H9 (cell line): ENCODE measurements at regions not wholly inside any gene's neighbourhood (a gene's known extent, or its start where the extent isn't known, plus 50 kb on each side); places are given as distances from the start of the nearest gene placed in this dataset.

Source experiments
- DNase-seq: peaks from one replicate; pipeline ENCODE4 v3.0.0-alpha.2; 2017
- H2AFZ ChIP-seq: one replicate; pipeline ENCODE4 v1.6.1; 2013; ENCODE audit warnings: mild to moderate bottlenecking, low read length, control low read depth, moderate library complexity
- H2AK5ac ChIP-seq: 2 replicates; pipeline ENCODE4 v1.6.1; 2013; ENCODE audit warnings: low read length, control low read depth, mixed read lengths; ENCODE audit not compliant: insufficient read length
- H2BK120ac ChIP-seq: one replicate; pipeline ENCODE4 v1.6.1; 2013; ENCODE audit warnings: low read depth, mild to moderate bottlenecking, low read length, control low read depth, inconsistent platforms; ENCODE audit not compliant: poor library complexity, severe bottlenecking
- H2BK12ac ChIP-seq: 2 replicates; pipeline ENCODE4 v1.6.1; 2013; ENCODE audit warnings: low read length, control low read depth, mixed read lengths, low read depth; ENCODE audit not compliant: insufficient read length
- H2BK15ac ChIP-seq: 2 replicates; pipeline ENCODE4 v1.6.1; 2013; ENCODE audit warnings: low read depth, low read length, control low read depth
- H2BK20ac ChIP-seq: one replicate; pipeline ENCODE4 v1.6.1; 2013; ENCODE audit warnings: low read depth, mild to moderate bottlenecking, low read length, control low read depth, inconsistent platforms; ENCODE audit not compliant: poor library complexity, severe bottlenecking
- H2BK5ac ChIP-seq: 2 replicates; pipeline ENCODE4 v1.6.1; 2013; ENCODE audit warnings: low read length, control low read depth, mixed read lengths; ENCODE audit not compliant: insufficient read length
- H3K14ac ChIP-seq: 2 replicates; pipeline ENCODE4 v1.6.1; 2013; ENCODE audit warnings: low read length, control low read depth; ENCODE audit not compliant: insufficient read depth
- H3K18ac ChIP-seq: 2 replicates; pipeline ENCODE4 v1.6.1; 2013; ENCODE audit warnings: low read depth, mild to moderate bottlenecking, mixed read lengths, low read length, control low read depth; ENCODE audit not compliant: insufficient read length
- H3K23ac ChIP-seq: 2 replicates; pipeline ENCODE4 v1.6.1; 2013; ENCODE audit warnings: low read length, control low read depth, mixed read lengths, low read depth; ENCODE audit not compliant: insufficient read length
- H3K23me2 ChIP-seq: 2 replicates; pipeline ENCODE4 v1.6.1; 2013; ENCODE audit warnings: low read depth, mild to moderate bottlenecking, mixed read lengths, low read length, control low read depth; ENCODE audit not compliant: insufficient read length, poor library complexity, severe bottlenecking
- H3K27ac ChIP-seq: 2 replicates; pipeline ENCODE4 v1.5.1; 2013; ENCODE audit warnings: low read length, control low read depth, mixed read lengths, low read depth; ENCODE audit not compliant: insufficient read length
- H3K27me3 ChIP-seq: 2 replicates; pipeline ENCODE4 v1.6.1; 2013; ENCODE audit warnings: low read length, control low read depth, inconsistent platforms; ENCODE audit not compliant: insufficient read depth
- H3K4ac ChIP-seq: 2 replicates; pipeline ENCODE4 v1.6.1; 2013; ENCODE audit warnings: low read depth, mild to moderate bottlenecking, control low read depth, inconsistent platforms, low read length, moderate library complexity
- H3K4me1 ChIP-seq: 2 replicates; pipeline ENCODE4 v1.6.1; 2013; ENCODE audit warnings: low read length, control low read depth, inconsistent platforms; ENCODE audit not compliant: insufficient read depth
- H3K4me2 ChIP-seq: 2 replicates; pipeline ENCODE4 v1.6.1; 2013; ENCODE audit warnings: low read length, control low read depth, mixed read lengths; ENCODE audit not compliant: insufficient read length, insufficient read depth
- H3K56ac ChIP-seq: 2 replicates; pipeline ENCODE4 v1.6.1; 2013; ENCODE audit warnings: low read depth, mild to moderate bottlenecking, mixed read lengths, low read length, control low read depth; ENCODE audit not compliant: insufficient read length
- H3K79me1 ChIP-seq: 2 replicates; pipeline ENCODE4 v1.6.1; 2013; ENCODE audit warnings: low read depth, mild to moderate bottlenecking, moderate library complexity, low read length, control low read depth, inconsistent platforms; ENCODE audit not compliant: insufficient read depth, poor library complexity, severe bottlenecking
- H3K79me2 ChIP-seq: 2 replicates; pipeline ENCODE4 v1.6.1; 2013; ENCODE audit warnings: low read length, control low read depth, inconsistent platforms; ENCODE audit not compliant: insufficient read depth
- H3K9ac ChIP-seq: 2 replicates; pipeline ENCODE4 v1.6.1; 2013; ENCODE audit warnings: low read length, control low read depth, mixed read lengths; ENCODE audit not compliant: insufficient read length; ENCODE audit errors: extremely low read depth
- H3K9me3 ChIP-seq: one replicate; pipeline ENCODE4 v1.6.1; 2013; ENCODE audit warnings: low read depth, low read length, inconsistent platforms; ENCODE audit not compliant: control insufficient read depth
- H3T11ph ChIP-seq: one replicate; pipeline ENCODE4 v1.6.1; 2013; ENCODE audit warnings: mild to moderate bottlenecking, low read length, control low read depth, inconsistent platforms
- H4K20me1 ChIP-seq: one replicate; pipeline ENCODE4 v1.6.1; 2013; ENCODE audit not compliant: control insufficient read depth, insufficient read length, insufficient read depth
- H4K5ac ChIP-seq: 2 replicates; pipeline ENCODE4 v1.6.1; 2013; ENCODE audit warnings: low read depth, mild to moderate bottlenecking, mixed read lengths, low read length, control low read depth; ENCODE audit not compliant: insufficient read length
- H4K8ac ChIP-seq: replicated peaks from 2 replicates; pipeline ENCODE4 v1.6.1; 2013; ENCODE audit warnings: low read length, control low read depth, mixed read lengths, low read depth; ENCODE audit not compliant: insufficient read length
- H4K91ac ChIP-seq: 2 replicates; pipeline ENCODE4 v1.6.1; 2013; ENCODE audit warnings: low read depth, mild to moderate bottlenecking, moderate library complexity, mixed read lengths, low read length, control low read depth; ENCODE audit not compliant: insufficient read length
- H3K27ac Mint-ChIP-seq, 3 experiments: 2 replicates in 2 of 3; 3 replicates in 1 of 3; pipeline ENCODE4 v1.8.0; 2020 to 2021; ENCODE audit warnings: mixed read lengths in 3 of 3, mild to moderate bottlenecking in 1 of 3, moderate library complexity in 1 of 3
- H3K27me3 Mint-ChIP-seq: 2 replicates; pipeline ENCODE4 v1.8.0; 2021; ENCODE audit warnings: low read depth, mild to moderate bottlenecking, moderate library complexity, mixed read lengths
- H3K36me3 Mint-ChIP-seq, 3 experiments: 2 replicates in 2 of 3; 3 replicates in 1 of 3; pipeline ENCODE4 v1.8.0; 2020 to 2021; ENCODE audit warnings: low read depth in 3 of 3, mixed read lengths in 3 of 3; ENCODE audit not compliant: insufficient read depth in 1 of 3
- H3K4me1 Mint-ChIP-seq, 2 experiments: 2 replicates each; pipeline ENCODE4 v1.8.0; 2020; ENCODE audit warnings: mixed read lengths in 2 of 2
- H3K4me3 Mint-ChIP-seq, 2 experiments: 2 replicates in 1 of 2; 3 replicates in 1 of 2; pipeline ENCODE4 v1.8.0; 2020 to 2021; ENCODE audit warnings: mild to moderate bottlenecking in 2 of 2, mixed read lengths in 2 of 2, moderate library complexity in 1 of 2
- H3K9me3 Mint-ChIP-seq, 2 experiments: 2 replicates in 1 of 2; 3 replicates in 1 of 2; pipeline ENCODE4 v1.8.0; 2020; ENCODE audit warnings: mild to moderate bottlenecking in 2 of 2, mixed read lengths in 2 of 2, moderate library complexity in 1 of 2
- WGBS: extraction: QIAGEN DNeasy Blood & Tissue Kit; methylation state at CpG from one replicate; pipeline ENCODE4 v1.1.7; 2013; ENCODE audit warnings: missing lambda C conversion rate, low lambda C conversion rate, mixed read lengths; ENCODE audit not compliant: insufficient read length; ENCODE audit errors: extremely low coverage; 5-methylcytosine and 5-hydroxymethylcytosine counted together
- TF ChIP-seq, protein P1 (sequence below): fragments of 200-600 bp; sonication (generic); conservative IDR thresholded peaks from 3 replicates; pipeline ENCODE4 v1.8.0; 2021; ENCODE audit warnings: antibody characterized with exemption, mild to moderate bottlenecking

DNA sequence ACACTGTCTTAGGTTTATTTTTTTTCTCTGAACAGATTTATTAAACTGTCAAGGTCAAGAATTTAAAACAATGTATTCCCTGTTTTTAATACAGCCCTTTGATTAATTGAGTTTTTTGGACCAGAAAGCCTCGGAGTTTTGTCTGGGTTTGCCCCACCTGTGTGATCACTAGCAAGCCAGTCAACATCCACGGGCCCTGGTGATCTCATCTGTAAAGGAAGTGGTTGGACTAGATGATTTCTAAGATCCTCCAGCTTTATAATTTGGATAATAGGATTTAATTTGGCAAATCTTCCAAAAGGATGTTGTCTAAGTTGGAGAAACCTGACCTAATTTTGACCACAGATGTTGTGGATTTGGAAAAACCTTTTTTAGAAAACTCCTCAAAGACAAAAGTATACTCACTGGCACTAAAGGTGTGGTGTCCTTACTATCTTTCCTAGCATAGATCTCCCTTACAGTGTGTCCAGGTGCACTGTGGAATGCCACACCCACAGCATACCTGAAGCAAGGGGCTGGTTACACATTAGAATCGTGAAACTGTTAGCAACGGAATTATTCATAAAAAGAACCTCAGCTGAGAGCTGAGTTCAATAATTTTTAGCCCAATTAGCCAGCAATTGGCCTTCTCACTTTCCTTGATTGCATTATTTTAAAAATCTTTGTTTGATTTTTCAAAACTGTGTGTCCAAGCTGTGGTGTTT is 195.6 kb upstream of the ELL2 start:
- Histone ChIP-seq H2AFZ (no peak overlapping the region), H2BK120ac (no peak overlapping the region), H3K23me2 (no peaks in the 10 kb centered on the region), H3K23ac (no peak overlapping the region), H3T11ph (no peak overlapping the region), H3K18ac (no peak overlapping the region), H3K4me1 (peaks cover 2% of the 10 kb centered on the region; the same call in 1 of the 2 replicates), H3K9me3 (no peaks in the 10 kb centered on the region), H3K79me1 (no peaks in the 10 kb centered on the region), H3K27me3 (no peaks in the 10 kb centered on the region), H3K56ac (no peak overlapping the region), H4K5ac (no peak overlapping the region), H3K79me2 (no peaks in the 10 kb centered on the region), H2BK15ac (no peak overlapping the region), H3K14ac (no peak overlapping the region), H4K20me1 (no peaks in the 10 kb centered on the region), H3K4me2 (no peak overlapping the region), H4K8ac (no peak overlapping the region), H2BK20ac (peak overlapping the region; percentile 34), H3K9ac (no peak overlapping the region), H2AK5ac (no peak overlapping the region), H4K91ac (no peak overlapping the region), H2BK5ac (no peak overlapping the region), H3K27ac (no peak overlapping the region), H2BK12ac (no peak overlapping the region), H3K4ac (no peak overlapping the region)
- no CpG with 5 or more reads among the region's 4 CpGs for WGBS
- DNase-seq: no peak
- no peak overlapping the region; a peak in 1 of 7 replicates for H3K27ac Mint-ChIP-seq
- no peaks in the 10 kb centered on the region for H3K9me3 Mint-ChIP-seq
- peaks cover 35 to 37% of the 10 kb centered on the region in 2 experiments for H3K4me1 Mint-ChIP-seq
- TF ChIP-seq, protein P1, sequence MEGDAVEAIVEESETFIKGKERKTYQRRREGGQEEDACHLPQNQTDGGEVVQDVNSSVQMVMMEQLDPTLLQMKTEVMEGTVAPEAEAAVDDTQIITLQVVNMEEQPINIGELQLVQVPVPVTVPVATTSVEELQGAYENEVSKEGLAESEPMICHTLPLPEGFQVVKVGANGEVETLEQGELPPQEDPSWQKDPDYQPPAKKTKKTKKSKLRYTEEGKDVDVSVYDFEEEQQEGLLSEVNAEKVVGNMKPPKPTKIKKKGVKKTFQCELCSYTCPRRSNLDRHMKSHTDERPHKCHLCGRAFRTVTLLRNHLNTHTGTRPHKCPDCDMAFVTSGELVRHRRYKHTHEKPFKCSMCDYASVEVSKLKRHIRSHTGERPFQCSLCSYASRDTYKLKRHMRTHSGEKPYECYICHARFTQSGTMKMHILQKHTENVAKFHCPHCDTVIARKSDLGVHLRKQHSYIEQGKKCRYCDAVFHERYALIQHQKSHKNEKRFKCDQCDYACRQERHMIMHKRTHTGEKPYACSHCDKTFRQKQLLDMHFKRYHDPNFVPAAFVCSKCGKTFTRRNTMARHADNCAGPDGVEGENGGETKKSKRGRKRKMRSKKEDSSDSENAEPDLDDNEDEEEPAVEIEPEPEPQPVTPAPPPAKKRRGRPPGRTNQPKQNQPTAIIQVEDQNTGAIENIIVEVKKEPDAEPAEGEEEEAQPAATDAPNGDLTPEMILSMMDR: no peak
- H3K27me3 Mint-ChIP-seq: no peaks in the 10 kb centered on the region
- peaks cover 0 to 4% (median 0%) of the 10 kb centered on the region in 3 experiments; a peak in 1 of 7 replicates for H3K36me3 Mint-ChIP-seq
- no peak overlapping the region for H3K4me3 Mint-ChIP-seq
